ENCODE measurements at regions not wholly inside any gene's neighbourhood (a gene's known extent, or its start where the extent isn't known, plus 50 kb on each side); places are given as distances from the start of the nearest gene placed in this dataset.

DNA sequence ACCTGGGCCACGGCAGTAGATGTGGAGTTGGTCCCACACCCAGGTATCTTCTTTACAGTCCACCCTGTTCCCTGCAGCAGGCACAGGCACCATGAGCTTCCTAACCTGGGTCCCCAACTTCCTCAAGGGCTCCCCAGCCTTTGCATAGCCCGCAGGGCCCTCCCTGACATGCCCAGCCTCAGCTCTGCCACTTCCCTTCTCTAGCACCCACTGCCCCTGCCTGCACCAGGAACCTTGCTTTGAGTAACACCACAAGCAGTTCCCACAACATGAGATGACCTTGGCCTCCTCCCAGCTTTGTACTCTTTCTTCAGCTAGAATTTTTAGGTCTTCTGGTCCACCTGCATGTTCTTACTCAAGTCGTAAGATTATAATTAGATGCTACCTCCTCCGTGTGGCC is 92.2 kb upstream of the ZPBP start:
- Histone ChIP-seq H3K27me3 (ENCODE audit: insufficient read depth, low read length) (no peaks in the 10 kb centered on the region; the same call in 1 of the 2 replicates), H3K36me3 (ENCODE audit: insufficient read depth, low read length) (peaks cover 6% of the 10 kb centered on the region; the same call in 1 of the 2 replicates), H3K9me3 (ENCODE audit: low read length) (peaks cover 15% of the 10 kb centered on the region), H3K4me2 (ENCODE audit: low read length) (no peak overlapping the region), H2AFZ (ENCODE audit: low read length) (no peak overlapping the region; the same call in 1 of the 2 replicates), H3K9me2 (ENCODE audit: low read depth, low read length) (no peaks in the 10 kb centered on the region), H3K9ac (ENCODE audit: low read length) (no peak overlapping the region), H3F3A (ENCODE audit: insufficient read depth, low read length) (no peaks in the 10 kb centered on the region), H3K27ac (ENCODE audit: low read depth, low read length, poor library complexity, severe bottlenecking) (no peak overlapping the region), H4K20me1 (ENCODE audit: insufficient read depth, low read length) (no peaks in the 10 kb centered on the region), H3K79me2 (ENCODE audit: insufficient read depth, low read length) (no peaks in the 10 kb centered on the region), H3K4me1 (ENCODE audit: insufficient read depth, low read length, severe bottlenecking) (peaks cover 8% of the 10 kb centered on the region), H3K4me3 (ENCODE audit: low read depth, low read length, poor library complexity, severe bottlenecking) (no peak overlapping the region)
- no peak for TF ChIP-seq CTCF (IDR thresholded peaks at IDR 0.05; ENCODE audit: low read length)
- no peak for TF ChIP-seq EZH2 (IDR thresholded peaks at IDR 0.05; ENCODE audit: borderline replicate concordance, low read length)

DNA sequence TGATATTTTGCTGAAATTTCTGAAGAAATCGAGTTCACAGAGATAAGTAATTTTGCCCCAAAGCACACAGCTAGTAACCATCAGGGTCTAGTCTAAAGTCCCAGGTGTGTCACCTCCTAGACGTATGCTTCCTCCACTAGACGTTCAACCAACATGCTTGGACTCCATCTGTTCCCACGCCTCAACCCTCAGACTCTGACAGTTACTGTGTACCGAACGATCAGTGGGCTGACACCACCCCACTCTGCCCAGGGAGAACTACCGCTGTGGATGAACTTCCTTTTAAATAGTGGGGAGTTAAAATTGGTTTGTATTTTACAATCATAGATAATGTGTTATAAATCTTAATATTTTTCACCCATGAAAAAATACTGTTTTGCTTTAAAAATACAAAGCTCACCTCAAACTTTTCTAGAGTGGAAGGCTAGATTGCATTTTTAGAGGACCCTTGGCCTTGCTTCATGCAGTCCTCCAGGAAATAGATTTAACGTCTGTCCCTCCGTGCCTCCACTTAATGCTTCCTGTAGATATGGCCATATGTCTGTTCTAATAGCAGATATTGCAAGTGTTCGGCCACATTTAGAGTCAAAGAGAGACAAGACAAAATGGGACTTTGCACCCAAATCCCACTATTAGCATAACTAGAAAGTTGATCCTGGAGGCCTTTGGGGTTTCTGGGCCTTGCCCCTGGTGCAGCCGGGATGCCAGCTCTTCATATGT is 91.4 kb upstream of the ZPBP start:
- H3K9ac ChIP-seq (ENCODE audit: low read length) = no peak overlapping the region
- H3K4me2 ChIP-seq (ENCODE audit: low read length) = no peak overlapping the region
- peaks cover 8% of the 10 kb centered on the region for H3K9me3 ChIP-seq (ENCODE audit: low read length)
- H3K27ac ChIP-seq (ENCODE audit: low read depth, low read length, poor library complexity, severe bottlenecking) = no peak overlapping the region
- H3F3A ChIP-seq (ENCODE audit: insufficient read depth, low read length) = no peaks in the 10 kb centered on the region
- no peaks in the 10 kb centered on the region for H3K27me3 ChIP-seq (ENCODE audit: insufficient read depth, low read length)
- no peaks in the 10 kb centered on the region for H4K20me1 ChIP-seq (ENCODE audit: insufficient read depth, low read length)
- no peaks in the 10 kb centered on the region for H3K9me2 ChIP-seq (ENCODE audit: low read depth, low read length)
- peaks cover 8% of the 10 kb centered on the region for H3K4me1 ChIP-seq (ENCODE audit: insufficient read depth, low read length, severe bottlenecking)
- no peak overlapping the region for H3K4me3 ChIP-seq (ENCODE audit: low read depth, low read length, poor library complexity, severe bottlenecking)
- no peak overlapping the region; the same call in 1 of the 2 replicates for H2AFZ ChIP-seq (ENCODE audit: low read length)
- no peaks in the 10 kb centered on the region for H3K79me2 ChIP-seq (ENCODE audit: insufficient read depth, low read length)
- peaks cover 6% of the 10 kb centered on the region; the same call in 1 of the 2 replicates for H3K36me3 ChIP-seq (ENCODE audit: insufficient read depth, low read length)
- TF ChIP-seq CTCF (IDR thresholded peaks at IDR 0.05; ENCODE audit: low read length) = no peak
- TF ChIP-seq EZH2 (IDR thresholded peaks at IDR 0.05; ENCODE audit: borderline replicate concordance, low read length) = no peak

- Histone ChIP-seq H3K9ac (ENCODE audit: low read length) (no peak overlapping the region), H4K20me1 (ENCODE audit: insufficient read depth, low read length) (no peaks in the 10 kb centered on the region), H3K4me1 (ENCODE audit: insufficient read depth, low read length, severe bottlenecking) (peaks cover 8% of the 10 kb centered on the region), H3K27me3 (ENCODE audit: insufficient read depth, low read length) (no peaks in the 10 kb centered on the region), H3K27ac (ENCODE audit: low read depth, low read length, poor library complexity, severe bottlenecking) (no peak overlapping the region), H3K9me2 (ENCODE audit: low read depth, low read length) (no peaks in the 10 kb centered on the region), H3K4me2 (ENCODE audit: low read length) (no peak overlapping the region), H3K4me3 (ENCODE audit: low read depth, low read length, poor library complexity, severe bottlenecking) (no peak overlapping the region), H3K79me2 (ENCODE audit: insufficient read depth, low read length) (no peaks in the 10 kb centered on the region), H3F3A (ENCODE audit: insufficient read depth, low read length) (no peaks in the 10 kb centered on the region), H3K36me3 (ENCODE audit: insufficient read depth, low read length) (no peaks in the 10 kb centered on the region), H3K9me3 (ENCODE audit: low read length) (no peaks in the 10 kb centered on the region), H2AFZ (ENCODE audit: low read length) (no peak overlapping the region)
- TF ChIP-seq CTCF (IDR thresholded peaks at IDR 0.05; ENCODE audit: low read length) (no peak), EZH2 (IDR thresholded peaks at IDR 0.05; ENCODE audit: borderline replicate concordance, low read length) (no peak)
Measured at GRCh38 chr7:50182759-50183158, 89.7 kb upstream of the ZPBP start.
